Glutamatergic neuron (in vitro differentiated cells): ENCODE measurements at regions not wholly inside any gene's neighbourhood (a gene's known extent, or its start where the extent isn't known, plus 50 kb on each side); places are given as distances from the start of the nearest gene placed in this dataset.

Source experiments
- DNase-seq: peaks from one replicate; pipeline ENCODE4 v3.0.0; 2022
- H3K27ac Mint-ChIP-seq: one replicate; pipeline ENCODE4 v1.8.0; 2020; ENCODE audit warnings: mild to moderate bottlenecking, mixed read lengths, inconsistent platforms; ENCODE audit not compliant: unreplicated experiment
- H3K27me3 Mint-ChIP-seq: one replicate; pipeline ENCODE4 v1.8.0; 2020; ENCODE audit warnings: mild to moderate bottlenecking, moderate library complexity, mixed read lengths, inconsistent platforms; ENCODE audit not compliant: unreplicated experiment
- H3K36me3 Mint-ChIP-seq: one replicate; pipeline ENCODE4 v1.8.0; 2020; ENCODE audit warnings: mild to moderate bottlenecking, mixed read lengths, inconsistent platforms; ENCODE audit not compliant: unreplicated experiment
- H3K4me1 Mint-ChIP-seq: one replicate; pipeline ENCODE4 v1.8.0; 2020; ENCODE audit warnings: mild to moderate bottlenecking, low read depth, mixed read lengths, inconsistent platforms; ENCODE audit not compliant: unreplicated experiment
- H3K4me3 Mint-ChIP-seq: one replicate; pipeline ENCODE4 v1.8.0; 2020; ENCODE audit warnings: mild to moderate bottlenecking, mixed read lengths, inconsistent platforms; ENCODE audit not compliant: unreplicated experiment
- H3K9me3 Mint-ChIP-seq: one replicate; pipeline ENCODE4 v1.8.0; 2020; ENCODE audit warnings: mild to moderate bottlenecking, moderate library complexity, mixed read lengths, inconsistent platforms; ENCODE audit not compliant: unreplicated experiment
- CTCF ChIP-seq: fragments of 200-600 bp; sonication (generic); IDR thresholded peaks from one replicate; pipeline ENCODE4 v1.5.0; 2021; ENCODE audit not compliant: partially characterized antibody, unreplicated experiment

DNA sequence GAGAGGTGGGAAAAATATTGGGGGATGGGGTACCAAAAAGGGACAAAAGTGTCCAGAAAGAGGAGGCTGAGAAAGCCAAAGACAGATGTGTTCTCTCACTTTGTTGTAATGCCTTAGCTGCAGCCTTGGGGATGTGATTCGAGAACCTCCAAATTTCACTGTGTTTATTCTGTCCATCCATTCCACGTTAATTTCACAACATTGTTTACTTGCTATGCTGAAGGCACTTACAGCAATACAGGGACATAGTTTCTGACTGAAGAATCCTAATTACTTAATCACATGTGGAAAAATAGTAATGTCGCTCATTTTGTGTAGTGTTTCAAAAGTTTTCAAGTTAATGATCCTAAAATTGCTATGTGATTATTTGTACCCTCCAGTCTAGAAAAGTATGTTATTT lies 146.2 kb upstream of the SLC38A2 start:
- Mint-ChIP-seq H3K27ac (no peak overlapping the region), H3K9me3 (peaks cover 5% of the 10 kb centered on the region), H3K4me3 (no peak overlapping the region), H3K27me3 (no peaks in the 10 kb centered on the region), H3K36me3 (no peaks in the 10 kb centered on the region), H3K4me1 (peaks cover 24% of the 10 kb centered on the region)
- no peak for TF ChIP-seq CTCF
- no peak for DNase-seq

DNA sequence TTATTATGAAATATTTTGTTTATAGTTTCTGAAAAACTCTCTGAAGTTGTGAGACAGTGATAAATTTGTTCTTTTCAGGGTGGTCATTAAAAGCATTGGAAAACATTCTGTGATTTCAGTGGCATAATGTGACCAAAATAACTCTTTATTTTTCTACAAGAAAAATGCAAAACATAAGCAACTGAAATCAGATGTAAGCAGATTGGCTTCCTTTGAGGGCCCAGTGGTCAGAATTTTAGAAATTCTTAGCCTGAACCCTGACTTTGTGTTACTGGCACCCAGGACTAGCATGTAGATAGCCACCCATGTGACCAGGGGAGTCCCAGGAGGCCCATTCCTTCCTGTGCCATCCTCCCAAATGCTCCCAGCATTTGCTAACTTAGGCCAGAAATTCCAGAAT lies 145.6 kb upstream of the SLC38A2 start:
- peaks cover 23% of the 10 kb centered on the region for H3K4me1 Mint-ChIP-seq
- no peak overlapping the region for H3K4me3 Mint-ChIP-seq
- H3K36me3 Mint-ChIP-seq: no peaks in the 10 kb centered on the region
- no peak for TF ChIP-seq CTCF
- H3K27me3 Mint-ChIP-seq: no peaks in the 10 kb centered on the region
- H3K9me3 Mint-ChIP-seq: peaks cover 5% of the 10 kb centered on the region
- DNase-seq: no peak
- no peak overlapping the region for H3K27ac Mint-ChIP-seq

GRCh38 chr12:46517579-46517962 lies 145.0 kb upstream of the SLC38A2 start:
- no peak for TF ChIP-seq CTCF
- Mint-ChIP-seq H3K9me3 (peaks cover 5% of the 10 kb centered on the region), H3K4me3 (no peak overlapping the region), H3K36me3 (no peaks in the 10 kb centered on the region), H3K27ac (no peak overlapping the region), H3K27me3 (no peaks in the 10 kb centered on the region), H3K4me1 (peaks cover 22% of the 10 kb centered on the region)
- DNase-seq: no peak

- H3K27ac Mint-ChIP-seq: no peak overlapping the region
- no peak overlapping the region for H3K4me3 Mint-ChIP-seq
- no peak for DNase-seq
- TF ChIP-seq CTCF: no peak
- H3K4me1 Mint-ChIP-seq: peaks cover 17% of the 10 kb centered on the region
- no peaks in the 10 kb centered on the region for H3K36me3 Mint-ChIP-seq
- H3K27me3 Mint-ChIP-seq: no peaks in the 10 kb centered on the region
- H3K9me3 Mint-ChIP-seq: peaks cover 5% of the 10 kb centered on the region
Measured at GRCh38 chr12:46516933-46517578, 144.5 kb upstream of the SLC38A2 start.

DNA sequence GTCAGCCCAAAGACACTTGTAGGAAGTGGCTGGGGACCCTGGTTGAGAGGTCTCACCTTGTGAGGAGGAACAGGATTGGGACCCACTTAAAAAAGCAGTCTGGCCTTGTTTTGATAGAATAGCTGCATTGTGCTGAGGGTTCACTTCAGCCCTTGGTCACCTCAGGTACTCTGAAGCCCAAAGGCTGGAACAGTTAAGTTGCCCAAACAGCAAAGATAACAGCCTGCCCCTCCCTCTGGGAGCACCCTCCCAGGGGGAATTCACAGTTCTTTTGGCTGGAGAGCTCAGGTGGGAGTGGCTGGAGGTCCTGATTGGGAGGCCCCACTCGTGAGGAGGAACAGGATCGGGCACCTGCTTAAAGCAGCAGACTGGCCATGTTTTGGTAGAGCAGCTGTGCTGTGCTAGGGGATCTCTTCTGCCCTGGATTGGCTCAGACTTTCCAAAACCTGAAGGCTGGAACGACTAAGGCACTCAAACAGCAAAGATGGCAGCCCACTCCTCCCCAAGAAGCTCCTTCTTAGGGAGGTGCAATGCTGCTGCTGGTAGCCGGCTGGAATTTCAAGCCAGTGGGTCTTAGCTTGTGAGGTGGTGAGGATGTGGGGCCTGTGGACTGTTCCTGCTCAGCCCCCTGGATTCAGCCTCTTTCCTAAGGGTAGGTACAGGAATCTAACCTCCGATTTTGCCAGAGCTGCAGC lies 143.8 kb upstream of the SLC38A2 start:
- Mint-ChIP-seq H3K27ac (no peak overlapping the region), H3K4me1 (peaks cover 10% of the 10 kb centered on the region), H3K27me3 (no peaks in the 10 kb centered on the region), H3K9me3 (peaks cover 4% of the 10 kb centered on the region), H3K36me3 (no peaks in the 10 kb centered on the region), H3K4me3 (no peak overlapping the region)
- DNase-seq: no peak
- TF ChIP-seq CTCF: no peak
